DND-41 (cell line): ENCODE measurements at regions not wholly inside any gene's neighbourhood (a gene's known extent, or its start where the extent isn't known, plus 50 kb on each side); places are given as distances from the start of the nearest gene placed in this dataset.

Source experiments
- ATAC-seq: fragments of 200-7000 bp; cut with Tn5 transposase; 3 replicates; pipeline ENCODE4 v1.9.1; 2021; ENCODE audit warnings: low read depth; ENCODE audit not compliant: insufficient read depth
- DNase-seq: peaks from one replicate; pipeline ENCODE4 v3.0.0-alpha.2; 2020
- H2AFZ ChIP-seq: 2 replicates; pipeline ENCODE4 v1.6.0; 2012; ENCODE audit warnings: low read depth, low read length
- H3K27ac ChIP-seq: 2 replicates; pipeline ENCODE4 v1.5.1; 2012; ENCODE audit warnings: low read length, inconsistent platforms
- H3K27me3 ChIP-seq: fragments of 200-600 bp; sonication (generic); 2 replicates; pipeline ENCODE4 v1.6.0; 2012; ENCODE audit warnings: low read length, mild to moderate bottlenecking, inconsistent platforms; ENCODE audit not compliant: insufficient read depth, poor library complexity
- H3K36me3 ChIP-seq: 2 replicates; pipeline ENCODE4 v1.5.1; 2012; ENCODE audit warnings: low read length, inconsistent platforms; ENCODE audit not compliant: insufficient read depth
- H3K4me1 ChIP-seq: 2 replicates; pipeline ENCODE4 v1.5.1; 2012; ENCODE audit warnings: mild to moderate bottlenecking, low read length; ENCODE audit not compliant: insufficient read depth
- H3K4me2 ChIP-seq: 2 replicates; pipeline ENCODE4 v1.6.0; 2012; ENCODE audit warnings: mild to moderate bottlenecking, moderate library complexity, low read length, inconsistent platforms; ENCODE audit not compliant: insufficient read depth
- H3K4me3 ChIP-seq, 2 experiments: fragments of 200-600 bp in 1 of 2; shearing (Covaris generic) in 1 of 2; 2 replicates each; pipeline ENCODE4 v1.5.1; 2012 to 2016; ENCODE audit warnings: inconsistent platforms in 2 of 2, low read length in 2 of 2, mild to moderate bottlenecking in 2 of 2, low read depth in 1 of 2, moderate library complexity in 1 of 2
- H3K79me2 ChIP-seq: 2 replicates; pipeline ENCODE4 v1.6.0; 2012; ENCODE audit warnings: low read length, inconsistent platforms; ENCODE audit not compliant: insufficient read depth
- H3K9ac ChIP-seq: 2 replicates; pipeline ENCODE4 v1.6.0; 2012; ENCODE audit warnings: low read depth, mild to moderate bottlenecking, inconsistent platforms, low read length, moderate library complexity
- H3K9me3 ChIP-seq: 2 replicates; pipeline ENCODE4 v1.5.1; 2012; ENCODE audit warnings: low read length, moderate library complexity, mild to moderate bottlenecking, inconsistent platforms; ENCODE audit not compliant: insufficient read depth, severe bottlenecking
- H4K20me1 ChIP-seq: 2 replicates; pipeline ENCODE4 v1.6.0; 2012; ENCODE audit warnings: low read length; ENCODE audit not compliant: insufficient read depth
- EZH2 ChIP-seq: IDR thresholded peaks from 3 replicates; pipeline ENCODE4 v1.6.1; 2012; ENCODE audit warnings: borderline replicate concordance, low read depth, mild to moderate bottlenecking, moderate library complexity, low read length, inconsistent platforms; ENCODE audit not compliant: severe bottlenecking
- TF ChIP-seq, protein P1 (sequence below): IDR thresholded peaks from 2 replicates; pipeline ENCODE4 v1.5.1; 2012; ENCODE audit warnings: borderline replicate concordance, low read length, moderate library complexity, mild to moderate bottlenecking; ENCODE audit not compliant: poor library complexity, severe bottlenecking; ENCODE audit errors: extremely low read depth

- DNase-seq = no peak
- no peaks in the 10 kb centered on the region for H3K4me1 ChIP-seq
- no peak overlapping the region for H3K4me3 ChIP-seq
- H3K36me3 ChIP-seq = no peaks in the 10 kb centered on the region
- no peak overlapping the region for H3K27ac ChIP-seq
- no peaks in the 10 kb centered on the region for H3K79me2 ChIP-seq
- H3K9me3 ChIP-seq = no peaks in the 10 kb centered on the region
- H3K4me2 ChIP-seq = no peak overlapping the region
- ATAC-seq = no peak
- no peak overlapping the region for H3K9ac ChIP-seq
- TF ChIP-seq, protein P1, sequence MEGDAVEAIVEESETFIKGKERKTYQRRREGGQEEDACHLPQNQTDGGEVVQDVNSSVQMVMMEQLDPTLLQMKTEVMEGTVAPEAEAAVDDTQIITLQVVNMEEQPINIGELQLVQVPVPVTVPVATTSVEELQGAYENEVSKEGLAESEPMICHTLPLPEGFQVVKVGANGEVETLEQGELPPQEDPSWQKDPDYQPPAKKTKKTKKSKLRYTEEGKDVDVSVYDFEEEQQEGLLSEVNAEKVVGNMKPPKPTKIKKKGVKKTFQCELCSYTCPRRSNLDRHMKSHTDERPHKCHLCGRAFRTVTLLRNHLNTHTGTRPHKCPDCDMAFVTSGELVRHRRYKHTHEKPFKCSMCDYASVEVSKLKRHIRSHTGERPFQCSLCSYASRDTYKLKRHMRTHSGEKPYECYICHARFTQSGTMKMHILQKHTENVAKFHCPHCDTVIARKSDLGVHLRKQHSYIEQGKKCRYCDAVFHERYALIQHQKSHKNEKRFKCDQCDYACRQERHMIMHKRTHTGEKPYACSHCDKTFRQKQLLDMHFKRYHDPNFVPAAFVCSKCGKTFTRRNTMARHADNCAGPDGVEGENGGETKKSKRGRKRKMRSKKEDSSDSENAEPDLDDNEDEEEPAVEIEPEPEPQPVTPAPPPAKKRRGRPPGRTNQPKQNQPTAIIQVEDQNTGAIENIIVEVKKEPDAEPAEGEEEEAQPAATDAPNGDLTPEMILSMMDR = no peak
- TF ChIP-seq EZH2 = no peak
- no peaks in the 10 kb centered on the region for H3K27me3 ChIP-seq
- H4K20me1 ChIP-seq = no peaks in the 10 kb centered on the region
- no peak overlapping the region for H2AFZ ChIP-seq
Measured at GRCh38 chr1:115211071-115211745, 121.9 kb upstream of the TSPAN2 start.

GRCh38 chr1:115210302-115210711 is 121.0 kb upstream of the TSPAN2 start:
- Histone ChIP-seq H2AFZ (no peak overlapping the region), H3K36me3 (no peaks in the 10 kb centered on the region), H3K9me3 (no peaks in the 10 kb centered on the region), H3K9ac (no peak overlapping the region), H3K4me2 (no peak overlapping the region), H3K27ac (no peak overlapping the region), H3K79me2 (no peaks in the 10 kb centered on the region), H3K4me3 (no peak overlapping the region), H4K20me1 (no peaks in the 10 kb centered on the region), H3K27me3 (no peaks in the 10 kb centered on the region), H3K4me1 (no peaks in the 10 kb centered on the region)
- TF ChIP-seq EZH2 = no peak
- ATAC-seq = no peak
- DNase-seq = no peak

DNA sequence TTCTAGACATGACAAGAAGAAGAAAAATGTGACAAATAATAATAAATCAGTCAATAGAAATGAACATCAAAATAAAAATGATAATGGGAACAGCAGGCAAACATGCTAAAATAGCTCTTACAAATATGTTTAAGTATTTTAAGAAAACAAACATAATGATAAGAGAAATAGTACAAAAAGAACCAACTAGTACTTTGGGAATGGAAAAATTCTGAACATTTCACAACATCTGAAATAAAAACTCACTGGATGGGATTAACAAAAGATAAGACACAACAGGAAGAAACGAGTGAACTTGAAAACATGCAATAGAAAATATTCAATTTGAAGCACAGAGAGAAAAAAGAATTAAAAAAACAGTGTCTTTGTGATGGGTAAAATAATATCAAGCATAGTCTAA is 115.2 kb upstream of the TSPAN2 start:
- DNase-seq = no peak
- Histone ChIP-seq H2AFZ (no peak overlapping the region), H3K4me3 (no peak overlapping the region), H4K20me1 (no peaks in the 10 kb centered on the region), H3K27me3 (no peaks in the 10 kb centered on the region), H3K9ac (no peak overlapping the region), H3K4me2 (no peak overlapping the region), H3K27ac (no peak overlapping the region), H3K79me2 (no peaks in the 10 kb centered on the region), H3K36me3 (no peaks in the 10 kb centered on the region), H3K4me1 (no peaks in the 10 kb centered on the region), H3K9me3 (no peaks in the 10 kb centered on the region)
- TF ChIP-seq, protein P1 = no peak
- no peak for TF ChIP-seq EZH2
- ATAC-seq = no peak

- H3K27ac ChIP-seq = no peak overlapping the region
Measured at GRCh38 chr1:115203287-115203686, 114.0 kb upstream of the TSPAN2 start.

More at GRCh38 chr1:115203287-115203686, 114.0 kb upstream of the TSPAN2 start:
- H3K79me2 ChIP-seq = no peaks in the 10 kb centered on the region
- ATAC-seq (no peak), DNase-seq (no peak)
- H3K9me3 ChIP-seq = no peaks in the 10 kb centered on the region
- TF ChIP-seq, protein P1 = no peak
- no peak for TF ChIP-seq EZH2
- no peaks in the 10 kb centered on the region for H3K36me3 ChIP-seq
- no peak overlapping the region for H3K4me2 ChIP-seq
- no peak overlapping the region for H2AFZ ChIP-seq
- H3K27me3 ChIP-seq = no peaks in the 10 kb centered on the region
- H3K4me3 ChIP-seq = no peak overlapping the region
- H3K9ac ChIP-seq = no peak overlapping the region
- no peaks in the 10 kb centered on the region for H3K4me1 ChIP-seq
- no peaks in the 10 kb centered on the region for H4K20me1 ChIP-seq
